ENCODE measurements at regions not wholly inside any gene's neighbourhood (a gene's known extent, or its start where the extent isn't known, plus 50 kb on each side); places are given as distances from the start of the nearest gene placed in this dataset.

DNA sequence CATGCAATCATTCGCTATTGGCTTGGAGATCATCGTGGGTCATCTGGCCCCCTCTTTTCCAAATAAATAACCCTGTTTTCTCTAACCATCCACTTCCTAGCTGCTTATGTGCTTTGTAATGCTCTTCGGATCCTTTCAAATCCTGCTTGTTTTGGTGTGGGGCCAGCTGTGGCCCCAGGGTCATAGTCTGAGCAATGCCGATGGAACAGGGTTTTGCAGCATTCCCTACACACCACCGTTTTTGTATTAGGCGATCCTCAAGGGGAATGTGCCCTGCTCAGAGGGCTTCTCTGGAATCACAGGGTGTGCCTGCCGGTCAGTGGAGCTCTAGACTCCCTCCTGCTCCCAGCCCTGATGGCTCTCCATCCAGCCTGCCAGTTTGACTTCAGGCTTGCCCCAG is 78.1 kb upstream of the NRXN3 start:
- TF ChIP-seq, protein P1, sequence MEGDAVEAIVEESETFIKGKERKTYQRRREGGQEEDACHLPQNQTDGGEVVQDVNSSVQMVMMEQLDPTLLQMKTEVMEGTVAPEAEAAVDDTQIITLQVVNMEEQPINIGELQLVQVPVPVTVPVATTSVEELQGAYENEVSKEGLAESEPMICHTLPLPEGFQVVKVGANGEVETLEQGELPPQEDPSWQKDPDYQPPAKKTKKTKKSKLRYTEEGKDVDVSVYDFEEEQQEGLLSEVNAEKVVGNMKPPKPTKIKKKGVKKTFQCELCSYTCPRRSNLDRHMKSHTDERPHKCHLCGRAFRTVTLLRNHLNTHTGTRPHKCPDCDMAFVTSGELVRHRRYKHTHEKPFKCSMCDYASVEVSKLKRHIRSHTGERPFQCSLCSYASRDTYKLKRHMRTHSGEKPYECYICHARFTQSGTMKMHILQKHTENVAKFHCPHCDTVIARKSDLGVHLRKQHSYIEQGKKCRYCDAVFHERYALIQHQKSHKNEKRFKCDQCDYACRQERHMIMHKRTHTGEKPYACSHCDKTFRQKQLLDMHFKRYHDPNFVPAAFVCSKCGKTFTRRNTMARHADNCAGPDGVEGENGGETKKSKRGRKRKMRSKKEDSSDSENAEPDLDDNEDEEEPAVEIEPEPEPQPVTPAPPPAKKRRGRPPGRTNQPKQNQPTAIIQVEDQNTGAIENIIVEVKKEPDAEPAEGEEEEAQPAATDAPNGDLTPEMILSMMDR (IDR thresholded peaks at IDR 0.05) = no peak
- TF ChIP-seq EZH2phosphoT487 (IDR thresholded peaks at IDR 0.05) (no peak), EZH2 (IDR thresholded peaks at IDR 0.05) (no peak)

Measured in neural progenitor cell (in vitro differentiated cells).